IgD-negative memory B cell (primary cell): ENCODE measurements at regions not wholly inside any gene's neighbourhood (a gene's known extent, or its start where the extent isn't known, plus 50 kb on each side); places are given as distances from the start of the nearest gene placed in this dataset.

Experiments used
- H3K27ac Mint-ChIP-seq, 3 donors: one replicate each; pipeline ENCODE4 v1.8.0; 2020 to 2022; ENCODE audit warnings: mild to moderate bottlenecking in 3 of 3, mixed read lengths in 3 of 3, moderate library complexity in 1 of 3
- H3K27me3 Mint-ChIP-seq: one replicate; pipeline ENCODE4 v1.8.0; 2021; ENCODE audit warnings: mixed read lengths
- H3K36me3 Mint-ChIP-seq: one replicate; pipeline ENCODE4 v1.8.0; 2020; ENCODE audit warnings: mild to moderate bottlenecking, mixed read lengths
- H3K4me1 Mint-ChIP-seq, 3 donors: one replicate each; pipeline ENCODE4 v1.8.0; 2020 to 2022; ENCODE audit warnings: mixed read lengths in 3 of 3, mild to moderate bottlenecking in 1 of 3
- H3K4me3 Mint-ChIP-seq, 4 donors: one replicate each; pipeline ENCODE4 v1.8.0; 2020 to 2022; ENCODE audit warnings: mild to moderate bottlenecking in 4 of 4, mixed read lengths in 4 of 4, moderate library complexity in 3 of 4
- H3K9me3 Mint-ChIP-seq, 3 donors: one replicate each; pipeline ENCODE4 v1.8.0; 2020 to 2021; ENCODE audit warnings: mixed read lengths in 3 of 3, mild to moderate bottlenecking in 1 of 3

- Mint-ChIP-seq H3K36me3 (peaks cover 2% of the 10 kb centered on the region), H3K4me3 (no peak overlapping the region), H3K27me3 (peaks cover 4% of the 10 kb centered on the region), H3K4me1 (peaks cover 0 to 5% (median 5%) of the 10 kb centered on the region in 3 donors), H3K27ac (no peak overlapping the region), H3K9me3 (peaks cover 0 to 4% (median 0%) of the 10 kb centered on the region in 3 donors)
These were observed 215.0 kb downstream of the IRS1 start for GRCh38 chr2:226584518-226585055.

DNA sequence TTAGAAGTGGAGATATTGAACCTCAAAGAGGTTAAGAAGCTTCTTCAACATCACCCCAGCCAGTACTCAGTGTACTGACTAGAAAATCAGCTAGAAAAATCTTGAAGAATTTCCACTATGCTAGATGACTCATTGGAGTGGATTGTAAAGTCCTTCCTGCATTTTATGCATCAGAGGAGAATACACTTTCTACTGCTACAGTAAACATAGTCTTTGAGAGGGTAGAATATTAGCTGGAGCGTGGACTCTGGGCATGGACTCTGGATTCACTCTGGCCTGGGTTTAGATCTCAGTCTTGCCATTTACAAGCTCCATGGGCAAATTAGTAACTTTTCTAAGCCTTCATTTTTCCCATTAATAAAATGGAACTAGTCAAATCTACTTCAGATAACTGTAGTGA is 215.9 kb downstream of the IRS1 start:
- Mint-ChIP-seq H3K4me3 (no peak overlapping the region), H3K27me3 (peaks cover 4% of the 10 kb centered on the region), H3K27ac (no peak overlapping the region), H3K4me1 (peaks cover 0 to 5% (median 5%) of the 10 kb centered on the region in 3 donors), H3K9me3 (peaks cover 0 to 4% (median 0%) of the 10 kb centered on the region in 3 donors), H3K36me3 (peaks cover 2% of the 10 kb centered on the region)

- Mint-ChIP-seq H3K4me3 (no peak overlapping the region), H3K36me3 (peaks cover 2% of the 10 kb centered on the region), H3K27me3 (peaks cover 4% of the 10 kb centered on the region), H3K27ac (no peak overlapping the region), H3K4me1 (peaks cover 0 to 5% (median 5%) of the 10 kb centered on the region in 3 donors), H3K9me3 (peaks cover 0 to 4% (median 0%) of the 10 kb centered on the region in 3 donors)
These were observed 218.0 kb downstream of the IRS1 start for GRCh38 chr2:226581661-226582060.

GRCh38 chr2:226581004-226581403 is 218.6 kb downstream of the IRS1 start:
- Mint-ChIP-seq H3K4me3 (no peak overlapping the region), H3K36me3 (peaks cover 2% of the 10 kb centered on the region), H3K27me3 (peaks cover 4% of the 10 kb centered on the region), H3K27ac (no peak overlapping the region), H3K9me3 (peaks cover 0 to under 1% (median 0%) of the 10 kb centered on the region in 3 donors), H3K4me1 (peaks cover 0 to 5% (median 5%) of the 10 kb centered on the region in 3 donors)

DNA sequence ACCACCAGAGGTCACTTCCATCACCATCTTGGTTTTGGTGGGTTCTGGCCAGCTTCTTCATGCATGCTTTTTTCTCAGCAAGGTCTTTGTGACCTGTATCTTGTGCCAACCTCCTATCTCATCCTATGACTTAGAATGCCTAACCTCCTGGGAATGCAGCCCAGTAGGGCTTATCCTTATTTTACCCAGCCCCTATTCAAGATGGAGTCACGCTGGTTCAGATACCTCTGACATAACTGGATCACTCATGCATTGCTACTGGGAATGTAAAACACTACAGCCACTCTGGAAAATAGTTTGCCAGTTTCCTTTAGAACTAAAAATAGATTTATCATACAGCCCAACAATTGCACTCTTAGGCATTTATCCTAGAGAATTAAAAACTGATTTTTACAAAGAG is 219.2 kb downstream of the IRS1 start:
- peaks cover 2% of the 10 kb centered on the region for H3K36me3 Mint-ChIP-seq
- H3K9me3 Mint-ChIP-seq = no peaks in the 10 kb centered on the region
- H3K27ac Mint-ChIP-seq = no peak overlapping the region
- no peak overlapping the region for H3K4me3 Mint-ChIP-seq
- H3K4me1 Mint-ChIP-seq = peaks cover 0 to 5% (median 5%) of the 10 kb centered on the region in 3 donors
- H3K27me3 Mint-ChIP-seq = peaks cover 4% of the 10 kb centered on the region

DNA sequence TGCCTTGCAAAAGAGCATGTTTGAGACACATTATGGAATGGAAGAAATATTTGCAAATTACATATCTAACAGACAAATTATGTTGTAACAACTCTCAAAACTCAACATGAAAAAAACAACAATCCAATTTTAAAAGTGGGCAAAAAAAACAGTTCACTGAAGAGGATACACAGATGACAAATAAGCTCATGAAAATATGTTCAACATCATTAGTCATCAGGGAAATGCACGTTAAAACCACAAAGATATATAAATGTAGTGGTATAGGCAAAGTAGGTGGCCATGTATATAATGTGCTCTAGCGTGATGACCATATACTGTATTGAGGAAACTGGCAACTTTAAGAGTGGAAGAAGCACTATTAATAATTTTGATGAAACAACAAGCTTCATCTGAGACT is 220.1 kb downstream of the IRS1 start:
- no peak overlapping the region for H3K4me3 Mint-ChIP-seq
- H3K36me3 Mint-ChIP-seq = peaks cover 2% of the 10 kb centered on the region
- H3K9me3 Mint-ChIP-seq = no peaks in the 10 kb centered on the region
- peaks cover 0 to 5% (median 5%) of the 10 kb centered on the region in 3 donors for H3K4me1 Mint-ChIP-seq
- no peak overlapping the region for H3K27ac Mint-ChIP-seq
- peaks cover 4% of the 10 kb centered on the region for H3K27me3 Mint-ChIP-seq

DNA sequence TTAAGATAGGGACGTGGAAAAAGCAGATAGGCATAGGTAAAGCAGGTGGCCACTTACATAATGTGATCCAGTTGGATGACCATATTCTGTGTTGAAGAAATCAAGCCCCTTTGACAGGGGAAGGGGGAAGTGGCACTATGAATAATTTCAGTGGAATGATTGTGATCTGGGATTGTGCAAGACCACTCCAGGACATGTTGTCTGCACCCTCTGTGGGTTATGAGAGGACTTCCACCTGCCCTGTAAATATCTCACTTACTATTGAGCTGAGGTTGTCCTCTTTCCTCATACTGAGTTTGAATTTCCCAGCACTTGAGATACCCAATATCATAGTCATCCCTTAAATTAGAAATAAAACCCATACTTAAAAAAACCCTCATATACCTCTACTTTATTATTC is 220.7 kb downstream of the IRS1 start:
- H3K4me1 Mint-ChIP-seq = peaks cover 0 to 5% (median 5%) of the 10 kb centered on the region in 3 donors
- H3K36me3 Mint-ChIP-seq = peaks cover 2% of the 10 kb centered on the region
- no peaks in the 10 kb centered on the region for H3K9me3 Mint-ChIP-seq
- H3K27ac Mint-ChIP-seq = no peak overlapping the region
- H3K4me3 Mint-ChIP-seq = no peak overlapping the region
- H3K27me3 Mint-ChIP-seq = peaks cover 4% of the 10 kb centered on the region

DNA sequence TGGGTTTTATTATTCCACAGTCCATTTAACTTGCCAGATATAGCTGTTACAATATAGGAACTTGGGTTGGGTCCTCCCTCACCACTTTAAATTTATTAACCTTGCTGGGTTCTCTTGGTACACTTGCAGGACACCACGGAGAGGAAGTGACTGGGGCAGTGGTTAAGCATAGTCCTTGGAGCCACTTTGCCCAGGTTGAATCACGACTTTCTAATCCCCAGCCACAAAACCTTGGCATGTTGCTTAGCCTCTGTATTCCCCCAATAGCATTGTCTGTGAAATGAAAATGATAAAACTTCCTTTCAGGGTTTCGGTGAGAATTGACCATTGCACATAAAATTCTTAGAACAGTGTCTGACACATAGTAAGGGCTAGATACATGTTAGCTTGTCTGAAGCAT is 221.2 kb downstream of the IRS1 start:
- peaks cover 0 to 5% (median 4%) of the 10 kb centered on the region in 3 donors for H3K4me1 Mint-ChIP-seq
- no peaks in the 10 kb centered on the region for H3K9me3 Mint-ChIP-seq
- peaks cover 4% of the 10 kb centered on the region for H3K27me3 Mint-ChIP-seq
- H3K36me3 Mint-ChIP-seq = peaks cover under 1% of the 10 kb centered on the region
- no peak overlapping the region for H3K27ac Mint-ChIP-seq
- H3K4me3 Mint-ChIP-seq = no peak overlapping the region

GRCh38 chr2:226575928-226576327 is 223.7 kb downstream of the IRS1 start:
- Mint-ChIP-seq H3K27ac (no peak overlapping the region), H3K9me3 (no peaks in the 10 kb centered on the region), H3K36me3 (no peaks in the 10 kb centered on the region), H3K4me3 (no peak overlapping the region), H3K27me3 (no peaks in the 10 kb centered on the region), H3K4me1 (no peaks in the 10 kb centered on the region)

DNA sequence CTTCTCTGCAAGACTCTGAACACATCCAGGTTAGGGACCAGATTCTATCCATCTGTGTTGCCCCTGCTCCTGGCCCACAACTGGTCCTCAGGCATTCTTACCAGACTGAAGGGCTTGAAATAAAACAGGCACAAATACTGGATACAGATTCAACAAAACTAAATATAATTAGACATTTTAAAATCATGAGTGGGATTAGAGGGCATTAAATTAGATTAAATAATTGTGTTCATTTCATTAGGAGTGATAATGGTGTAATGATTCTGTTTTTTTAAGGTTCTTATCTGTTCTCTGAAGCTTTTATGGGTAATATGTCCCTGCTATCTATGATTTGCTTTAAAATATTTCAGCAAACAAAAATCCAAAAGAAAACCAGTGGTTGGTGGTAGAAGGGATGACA is 226.5 kb downstream of the IRS1 start:
- Mint-ChIP-seq H3K9me3 (no peaks in the 10 kb centered on the region), H3K36me3 (no peaks in the 10 kb centered on the region), H3K4me3 (no peak overlapping the region), H3K27me3 (no peaks in the 10 kb centered on the region), H3K27ac (no peak overlapping the region), H3K4me1 (no peaks in the 10 kb centered on the region)

DNA sequence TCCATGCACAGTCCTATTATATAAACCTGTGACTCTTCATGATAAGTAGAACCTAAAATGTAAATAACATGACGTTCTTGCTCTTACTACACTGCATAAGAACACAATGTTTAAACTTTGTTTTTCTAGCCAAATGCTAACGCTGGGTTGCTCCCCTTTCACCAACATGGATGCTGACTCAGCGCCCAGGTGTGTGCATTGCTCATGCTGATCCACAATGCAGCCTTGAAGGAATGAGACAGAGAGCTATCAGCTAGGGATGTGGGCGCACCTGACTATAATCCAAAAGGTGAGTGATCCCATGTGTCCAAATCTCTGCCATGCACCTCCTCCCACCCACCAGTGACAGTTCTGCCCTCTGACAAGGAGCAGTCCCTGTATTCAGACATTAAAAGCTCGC is 235.0 kb downstream of the IRS1 start:
- H3K4me1 Mint-ChIP-seq = no peaks in the 10 kb centered on the region
- peaks cover 1% of the 10 kb centered on the region for H3K27me3 Mint-ChIP-seq
- no peaks in the 10 kb centered on the region for H3K36me3 Mint-ChIP-seq
- no peaks in the 10 kb centered on the region for H3K9me3 Mint-ChIP-seq
- H3K4me3 Mint-ChIP-seq = no peak overlapping the region
- no peak overlapping the region for H3K27ac Mint-ChIP-seq

GRCh38 chr2:226561962-226562361 is 237.7 kb downstream of the IRS1 start:
- no peak overlapping the region for H3K4me3 Mint-ChIP-seq
- no peak overlapping the region for H3K27ac Mint-ChIP-seq
- H3K9me3 Mint-ChIP-seq = no peaks in the 10 kb centered on the region
- no peaks in the 10 kb centered on the region for H3K36me3 Mint-ChIP-seq
- no peaks in the 10 kb centered on the region for H3K4me1 Mint-ChIP-seq
- H3K27me3 Mint-ChIP-seq = peaks cover 1% of the 10 kb centered on the region

DNA sequence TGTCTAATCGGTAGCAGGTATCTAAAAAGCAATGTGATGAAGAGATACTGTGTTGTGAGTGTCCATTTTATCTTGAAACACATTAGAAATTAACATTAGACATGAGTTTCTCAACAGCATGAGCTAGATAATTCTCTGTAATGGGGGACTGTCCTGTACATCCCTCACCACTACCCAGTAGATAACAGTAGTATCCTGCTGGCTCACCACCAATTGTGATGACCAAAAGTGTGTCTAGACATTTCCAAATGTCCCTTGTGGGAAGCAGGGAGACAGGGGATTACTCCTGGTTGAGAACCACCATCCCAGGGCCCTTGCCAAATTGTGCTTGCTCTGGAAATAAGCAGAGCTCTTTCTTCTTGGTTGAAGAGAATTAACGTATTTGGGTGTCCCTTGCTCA is 239.3 kb downstream of the IRS1 start:
- Mint-ChIP-seq H3K27me3 (peaks cover 4% of the 10 kb centered on the region), H3K27ac (no peak overlapping the region), H3K4me1 (no peaks in the 10 kb centered on the region), H3K9me3 (no peaks in the 10 kb centered on the region), H3K4me3 (no peak overlapping the region), H3K36me3 (no peaks in the 10 kb centered on the region)

- no peak overlapping the region for H3K27ac Mint-ChIP-seq
- H3K4me1 Mint-ChIP-seq = no peaks in the 10 kb centered on the region
These were observed 240.1 kb downstream of the IRS1 start for GRCh38 chr2:226559536-226559935.

DNA sequence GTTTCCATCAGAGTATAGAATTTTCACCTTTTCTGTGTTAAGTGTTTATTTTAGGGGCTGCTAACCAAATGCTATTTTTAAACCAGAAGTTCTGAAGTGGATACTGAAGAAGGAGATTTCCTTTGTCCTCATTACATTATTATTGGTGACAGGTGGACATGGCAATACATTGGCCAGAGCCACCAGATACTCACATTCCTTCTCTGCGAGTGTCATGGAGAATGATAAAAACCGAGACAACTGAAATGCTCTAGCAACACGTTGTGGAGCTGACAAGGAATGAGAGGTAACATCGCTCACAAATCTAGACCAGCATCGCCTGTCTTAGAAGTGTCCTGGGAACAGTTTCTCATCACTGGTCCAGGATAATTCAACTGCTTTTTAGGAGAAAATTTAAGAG is 241.2 kb downstream of the IRS1 start:
- H3K27ac Mint-ChIP-seq = no peak overlapping the region
- H3K36me3 Mint-ChIP-seq = no peaks in the 10 kb centered on the region
- H3K27me3 Mint-ChIP-seq = peaks cover 4% of the 10 kb centered on the region
- H3K9me3 Mint-ChIP-seq = no peaks in the 10 kb centered on the region
- H3K4me3 Mint-ChIP-seq = no peak overlapping the region
- H3K4me1 Mint-ChIP-seq = no peaks in the 10 kb centered on the region

More at GRCh38 chr2:226559536-226559935, 240.1 kb downstream of the IRS1 start:
- H3K36me3 Mint-ChIP-seq = no peaks in the 10 kb centered on the region
- no peak overlapping the region for H3K4me3 Mint-ChIP-seq
- peaks cover 4% of the 10 kb centered on the region for H3K27me3 Mint-ChIP-seq
- H3K9me3 Mint-ChIP-seq = no peaks in the 10 kb centered on the region

DNA sequence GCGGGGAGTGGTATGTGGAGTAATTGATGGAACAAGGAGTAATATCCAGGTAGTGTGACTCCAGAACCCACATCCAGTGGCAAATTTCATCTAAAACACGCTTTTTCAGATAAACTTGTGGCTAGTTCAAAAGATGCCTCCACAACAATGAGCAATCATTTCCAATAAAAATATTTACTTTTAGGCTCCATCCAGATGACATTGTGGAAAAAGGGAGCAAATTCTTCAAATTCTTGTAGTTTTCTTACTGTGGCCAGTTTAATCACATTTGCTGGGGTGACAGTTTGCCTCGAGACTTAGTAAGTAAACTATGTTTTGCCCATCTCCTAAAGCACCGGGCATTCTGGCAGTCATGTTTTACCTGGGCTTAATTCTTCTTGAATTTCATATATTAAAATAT is 243.6 kb downstream of the IRS1 start:
- Mint-ChIP-seq H3K36me3 (no peaks in the 10 kb centered on the region), H3K27me3 (peaks cover 3% of the 10 kb centered on the region), H3K4me3 (no peak overlapping the region), H3K27ac (no peak overlapping the region), H3K9me3 (no peaks in the 10 kb centered on the region), H3K4me1 (no peaks in the 10 kb centered on the region)
